Stomach smooth muscle (tissue), 2 donors: ENCODE measurements at regions not wholly inside any gene's neighbourhood (a gene's known extent, or its start where the extent isn't known, plus 50 kb on each side); places are given as distances from the start of the nearest gene placed in this dataset.

Experiments
- H3K27ac ChIP-seq: one replicate; pipeline ENCODE4 v1.7.0; 2013; ENCODE audit warnings: mild to moderate bottlenecking, low read length, inconsistent platforms
- H3K27me3 ChIP-seq, 2 donors: one replicate each; pipeline ENCODE4 v1.7.0; 2013; ENCODE audit warnings: low read length in 2 of 2; ENCODE audit not compliant: insufficient read depth in 2 of 2, control insufficient read depth in 1 of 2
- H3K36me3 ChIP-seq, 2 donors: one replicate each; pipeline ENCODE4 v1.7.0; 2013; ENCODE audit warnings: low read length in 2 of 2; ENCODE audit not compliant: control insufficient read depth in 2 of 2, insufficient read depth in 2 of 2
- H3K4me1 ChIP-seq: one replicate; pipeline ENCODE4 v1.7.0; 2013; ENCODE audit warnings: low read length; ENCODE audit not compliant: control insufficient read depth, insufficient read depth
- H3K4me3 ChIP-seq, 2 donors: one replicate each; pipeline ENCODE4 v1.7.0; 2013; ENCODE audit warnings: low read length in 2 of 2
- H3K9ac ChIP-seq, 2 donors: one replicate each; pipeline ENCODE4 v1.7.0; 2013; ENCODE audit warnings: low read length in 2 of 2, mild to moderate bottlenecking in 1 of 2
- H3K9me3 ChIP-seq, 2 donors: one replicate each; pipeline ENCODE4 v1.7.0; 2013; ENCODE audit warnings: low read length in 2 of 2; ENCODE audit not compliant: control insufficient read depth in 2 of 2
- donor health status: healthy.
- donor health status: Pancreatic carcinoma.

DNA sequence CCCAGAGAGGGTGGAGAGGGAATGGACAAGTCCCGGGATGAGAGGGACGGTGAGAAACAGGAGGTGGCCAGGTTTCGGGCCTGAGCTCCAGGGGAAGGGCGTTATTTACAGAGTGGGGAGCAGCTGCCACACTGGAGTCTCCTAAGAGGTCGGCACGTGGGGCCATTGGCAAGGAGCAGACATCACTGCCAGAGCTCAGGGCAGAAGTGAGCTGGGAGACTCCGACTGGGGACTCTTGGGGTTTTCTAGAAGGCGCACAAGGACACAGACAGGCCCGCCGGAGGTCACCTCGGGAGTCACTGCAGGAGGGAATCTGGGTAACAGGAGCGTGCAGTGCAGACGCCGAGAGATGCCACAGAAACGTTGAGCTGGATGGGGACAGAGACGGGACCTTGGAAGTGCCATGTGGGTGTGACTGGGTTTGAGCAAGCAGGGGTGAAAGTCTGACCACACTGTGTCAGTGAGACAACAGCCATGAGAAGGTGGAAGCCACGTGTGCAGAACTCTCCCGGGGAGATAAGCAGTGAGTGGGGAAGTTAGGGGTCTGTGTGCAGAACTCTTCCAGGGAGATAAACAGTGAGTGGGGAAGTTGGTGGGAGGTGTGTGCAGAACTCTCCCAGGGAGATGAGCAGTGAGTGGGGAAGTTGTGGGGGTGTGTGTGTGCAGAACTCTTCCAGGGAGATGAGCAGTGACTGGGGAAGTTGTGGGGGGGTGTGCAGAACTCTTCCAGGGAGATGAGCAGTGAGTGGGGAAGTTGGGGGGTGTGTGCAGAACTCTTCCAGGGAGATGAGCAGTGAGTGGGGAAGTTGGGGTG lies 187.5 kb downstream of the SHANK2 start:
- Histone ChIP-seq H3K27me3 (no peaks in the 10 kb centered on the region), H3K9me3 (no peaks in the 10 kb centered on the region), H3K27ac (no peak overlapping the region), H3K4me1 (no peaks in the 10 kb centered on the region), H3K4me3 (no peak overlapping the region), H3K9ac (no peak overlapping the region), H3K36me3 (no peaks in the 10 kb centered on the region)

DNA sequence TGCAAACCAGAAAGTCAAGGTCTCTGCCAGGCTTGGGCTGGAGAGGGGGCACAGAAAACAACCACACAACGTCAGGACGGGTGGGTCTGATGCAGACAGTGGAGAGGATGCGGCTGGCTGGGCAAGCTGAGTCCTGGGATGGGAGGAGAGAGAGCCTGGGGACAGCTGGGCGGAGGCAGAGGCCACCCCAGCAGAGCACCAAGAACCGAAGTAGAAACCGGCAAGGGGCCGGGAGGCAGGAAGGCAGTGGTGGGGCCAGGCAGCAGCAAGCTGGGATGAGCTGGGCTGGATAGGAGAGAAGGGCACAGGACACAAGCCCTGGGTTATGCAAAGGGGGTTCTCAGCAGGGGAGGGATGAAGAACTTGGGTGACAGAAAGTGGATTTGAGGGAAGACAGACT lies 188.2 kb downstream of the SHANK2 start:
- Histone ChIP-seq H3K9ac (no peak overlapping the region), H3K27me3 (no peaks in the 10 kb centered on the region), H3K4me1 (no peaks in the 10 kb centered on the region), H3K36me3 (no peaks in the 10 kb centered on the region), H3K4me3 (no peak overlapping the region), H3K27ac (no peak overlapping the region), H3K9me3 (no peaks in the 10 kb centered on the region)

DNA sequence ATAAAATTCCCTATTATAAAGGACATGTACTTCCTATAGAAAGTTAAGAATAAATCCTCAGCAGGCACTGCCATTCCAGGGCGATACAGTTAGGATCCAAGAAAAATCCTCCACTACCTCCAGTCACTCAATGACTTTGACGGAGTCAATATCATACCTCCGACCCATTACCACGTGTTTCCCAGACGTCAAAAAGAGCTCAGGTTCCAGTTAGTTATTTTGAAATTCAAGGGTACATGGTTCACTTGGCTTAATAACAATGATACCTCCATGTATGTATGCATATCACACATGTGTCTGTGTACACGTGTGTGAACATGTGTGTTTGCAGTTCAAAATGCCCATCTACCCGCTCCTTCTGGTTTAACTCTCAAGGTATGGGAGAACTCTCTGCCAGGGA lies 189.2 kb downstream of the SHANK2 start:
- Histone ChIP-seq H3K36me3 (no peaks in the 10 kb centered on the region), H3K4me3 (no peak overlapping the region), H3K27me3 (no peaks in the 10 kb centered on the region), H3K27ac (no peak overlapping the region), H3K4me1 (no peaks in the 10 kb centered on the region), H3K9ac (no peak overlapping the region), H3K9me3 (no peaks in the 10 kb centered on the region)

DNA sequence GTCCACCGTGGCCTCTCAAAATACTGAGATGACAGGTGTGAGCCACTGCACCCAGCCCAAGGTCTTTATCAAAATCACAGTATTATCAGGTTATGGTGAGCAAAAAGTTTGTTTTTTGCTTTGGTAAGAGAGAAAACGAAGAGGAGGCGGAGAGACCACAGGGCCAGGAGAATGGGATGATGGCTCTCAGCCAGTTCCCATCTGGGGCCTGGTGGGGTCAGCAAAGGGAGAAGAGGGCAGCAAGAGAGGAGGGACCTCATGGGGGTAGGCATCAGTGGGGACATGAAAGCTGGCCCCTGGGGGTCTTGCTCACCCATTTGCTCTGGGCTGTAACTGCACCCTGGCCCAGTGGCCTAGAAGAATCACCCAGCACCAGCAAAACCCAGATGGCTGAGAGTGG lies 190.2 kb downstream of the SHANK2 start:
- Histone ChIP-seq H3K9me3 (no peaks in the 10 kb centered on the region), H3K4me1 (no peaks in the 10 kb centered on the region), H3K27me3 (no peaks in the 10 kb centered on the region), H3K9ac (no peak overlapping the region), H3K27ac (no peak overlapping the region), H3K36me3 (no peaks in the 10 kb centered on the region), H3K4me3 (no peak overlapping the region)

DNA sequence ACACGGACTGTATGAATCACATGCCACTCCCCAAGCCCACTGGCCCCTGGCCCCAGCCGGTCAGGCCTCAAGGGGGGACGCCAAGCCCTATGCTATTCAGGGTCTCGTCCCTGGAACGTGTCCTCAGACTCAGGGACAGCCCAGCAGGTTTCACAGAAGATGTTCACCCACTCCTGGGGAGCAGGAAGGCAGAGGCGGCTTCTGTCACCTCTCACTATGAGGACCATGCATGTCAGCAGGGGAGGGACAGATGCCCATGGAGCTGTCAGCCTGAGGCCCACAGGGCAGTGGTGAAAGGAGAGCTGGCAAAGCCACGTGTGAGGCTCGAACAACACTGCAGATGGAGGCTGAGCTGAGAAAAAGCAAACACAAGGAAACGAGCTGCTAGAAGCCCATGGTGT lies 192.0 kb downstream of the SHANK2 start:
- no peak overlapping the region for H3K27ac ChIP-seq
- no peaks in the 10 kb centered on the region for H3K27me3 ChIP-seq
- H3K4me1 ChIP-seq = no peaks in the 10 kb centered on the region
- no peaks in the 10 kb centered on the region for H3K36me3 ChIP-seq
- H3K9ac ChIP-seq = no peak overlapping the region
- H3K9me3 ChIP-seq = no peaks in the 10 kb centered on the region
- H3K4me3 ChIP-seq = no peak overlapping the region

DNA sequence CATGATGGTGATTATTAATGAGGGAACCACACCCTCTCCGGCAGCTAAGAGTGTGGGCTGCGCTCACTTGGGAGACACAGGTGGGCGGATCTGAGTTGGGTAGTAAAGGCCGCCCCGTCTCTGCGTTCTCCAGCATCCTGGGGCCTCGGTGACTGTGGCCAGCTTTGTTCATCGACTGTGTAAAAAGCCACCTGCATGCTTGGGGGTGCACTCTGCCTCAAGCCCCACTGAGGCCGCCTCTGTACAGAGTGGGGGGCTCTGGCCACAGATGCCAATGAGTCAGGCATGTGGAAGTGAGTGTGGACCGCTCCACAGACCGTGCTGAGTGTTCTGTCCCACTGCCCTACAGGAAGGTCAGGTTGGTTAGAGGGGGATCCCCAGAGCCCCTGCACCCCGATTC lies 192.7 kb downstream of the SHANK2 start:
- H3K4me1 ChIP-seq = no peaks in the 10 kb centered on the region
- H3K9ac ChIP-seq = no peak overlapping the region
- H3K27me3 ChIP-seq = no peaks in the 10 kb centered on the region
- H3K36me3 ChIP-seq = no peaks in the 10 kb centered on the region
- no peak overlapping the region for H3K4me3 ChIP-seq
- H3K9me3 ChIP-seq = no peaks in the 10 kb centered on the region
- H3K27ac ChIP-seq = no peak overlapping the region

DNA sequence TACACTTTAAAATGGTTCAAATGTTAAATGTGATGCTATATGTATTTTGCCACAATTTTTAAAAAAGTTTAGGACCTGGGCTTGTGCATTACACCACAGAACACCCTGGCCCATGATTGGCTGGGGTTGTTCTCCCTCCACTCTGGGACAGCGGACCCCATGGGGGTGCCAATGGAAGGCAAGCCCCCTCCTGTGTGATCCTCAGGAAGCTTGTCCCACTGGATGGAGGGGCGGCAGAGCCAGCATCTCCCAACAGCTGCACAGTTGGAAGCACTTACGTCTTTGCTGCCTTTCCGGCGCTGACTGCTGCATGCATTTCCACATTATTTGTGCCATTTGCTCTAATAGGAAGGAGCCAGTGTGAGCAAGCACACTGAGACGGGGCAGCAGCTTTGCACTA lies 196.5 kb downstream of the SHANK2 start:
- H3K27me3 ChIP-seq = no peaks in the 10 kb centered on the region

More for the DNA sequence above, 196.5 kb downstream of the SHANK2 start:
- Histone ChIP-seq H3K36me3 (no peaks in the 10 kb centered on the region), H3K27ac (no peak overlapping the region), H3K9me3 (no peaks in the 10 kb centered on the region), H3K4me1 (no peaks in the 10 kb centered on the region), H3K9ac (no peak overlapping the region), H3K4me3 (no peak overlapping the region)
